Stimulated activated naive B cell treated with anti-CD40 and anti-IgM and Interleukin-4, amounts not matched to agents 10 μg/mL and 1 μg/mL and 100 μg/mL, for 72 hours (primary cell): ENCODE measurements at regions not wholly inside any gene's neighbourhood (a gene's known extent, or its start where the extent isn't known, plus 50 kb on each side); places are given as distances from the start of the nearest gene placed in this dataset.

Experiments
- ATAC-seq, 2 donors: fragments of 150-1000 bp; cut with Tn5 transposase; replicated peaks; 2 replicates each; pipeline ENCODE4 v1.10.0; 2021; ENCODE audit warnings: moderate library complexity in 1 of 2
- DNase-seq: peaks from one replicate; pipeline ENCODE4 v3.0.0; 2021
- H3K27ac Mint-ChIP-seq: one replicate; pipeline ENCODE4 v1.8.0; 2022; ENCODE audit warnings: mild to moderate bottlenecking, mixed read lengths
- H3K27me3 Mint-ChIP-seq, 2 donors: one replicate each; pipeline ENCODE4 v1.8.0; 2022; ENCODE audit warnings: mixed read lengths in 2 of 2
- H3K36me3 Mint-ChIP-seq, 2 donors: one replicate each; pipeline ENCODE4 v1.8.0; 2022; ENCODE audit warnings: mixed read lengths in 2 of 2, mild to moderate bottlenecking in 1 of 2
- H3K4me1 Mint-ChIP-seq, 2 donors: one replicate each; pipeline ENCODE4 v1.8.0; 2022; ENCODE audit warnings: mixed read lengths in 2 of 2, mild to moderate bottlenecking in 1 of 2
- H3K4me3 Mint-ChIP-seq, 2 donors: one replicate each; pipeline ENCODE4 v1.8.0; 2022; ENCODE audit warnings: mild to moderate bottlenecking in 2 of 2, mixed read lengths in 2 of 2, moderate library complexity in 1 of 2
- H3K9me3 Mint-ChIP-seq, 2 donors: one replicate each; pipeline ENCODE4 v1.8.0; 2022; ENCODE audit warnings: mixed read lengths in 2 of 2, mild to moderate bottlenecking in 1 of 2

GRCh38 chr15:96261575-96262034 lies 68.9 kb upstream of the NR2F2 start:
- Mint-ChIP-seq H3K4me3 (no peak overlapping the region), H3K9me3 (no peaks in the 10 kb centered on the region), H3K4me1 (no peaks in the 10 kb centered on the region), H3K36me3 (no peaks in the 10 kb centered on the region), H3K27me3 (no peaks in the 10 kb centered on the region), H3K27ac (no peak overlapping the region)
- DNase-seq (no peak), ATAC-seq (no peak)

GRCh38 chr15:96262097-96262496 lies 68.4 kb upstream of the NR2F2 start:
- Mint-ChIP-seq H3K9me3 (no peaks in the 10 kb centered on the region), H3K27me3 (no peaks in the 10 kb centered on the region), H3K36me3 (no peaks in the 10 kb centered on the region), H3K27ac (no peak overlapping the region), H3K4me1 (no peaks in the 10 kb centered on the region), H3K4me3 (no peak overlapping the region)
- DNase-seq (no peak), ATAC-seq (no peak)

GRCh38 chr15:96262549-96263489 lies 67.7 kb upstream of the NR2F2 start:
- no peaks in the 10 kb centered on the region for H3K36me3 Mint-ChIP-seq
- H3K4me1 Mint-ChIP-seq: no peaks in the 10 kb centered on the region
- no peaks in the 10 kb centered on the region for H3K9me3 Mint-ChIP-seq
- H3K4me3 Mint-ChIP-seq: no peak overlapping the region
- no peak for ATAC-seq
- DNase-seq: no peak
- no peaks in the 10 kb centered on the region for H3K27me3 Mint-ChIP-seq
- H3K27ac Mint-ChIP-seq: no peak overlapping the region

- no peak overlapping the region for H3K27ac Mint-ChIP-seq
- H3K9me3 Mint-ChIP-seq: no peaks in the 10 kb centered on the region
- no peak for ATAC-seq
These were observed 66.1 kb upstream of the NR2F2 start for GRCh38 chr15:96264351-96264798.

GRCh38 chr15:96264801-96265515 lies 65.5 kb upstream of the NR2F2 start:
- Mint-ChIP-seq H3K36me3 (no peaks in the 10 kb centered on the region), H3K9me3 (no peaks in the 10 kb centered on the region), H3K4me3 (no peak overlapping the region), H3K4me1 (no peaks in the 10 kb centered on the region), H3K27ac (no peak overlapping the region), H3K27me3 (no peaks in the 10 kb centered on the region)
- ATAC-seq: no peak
- DNase-seq: no peak

More at GRCh38 chr15:96264351-96264798, 66.1 kb upstream of the NR2F2 start:
- Mint-ChIP-seq H3K27me3 (no peaks in the 10 kb centered on the region), H3K4me1 (no peaks in the 10 kb centered on the region), H3K36me3 (no peaks in the 10 kb centered on the region), H3K4me3 (no peak overlapping the region)
- no peak for DNase-seq

- H3K9me3 Mint-ChIP-seq: peaks cover 0 to 1% of the 10 kb centered on the region in 2 donors
- DNase-seq: no peak
- no peaks in the 10 kb centered on the region for H3K36me3 Mint-ChIP-seq
- ATAC-seq: no peak
- no peaks in the 10 kb centered on the region for H3K27me3 Mint-ChIP-seq
- H3K4me3 Mint-ChIP-seq: no peak overlapping the region
- H3K27ac Mint-ChIP-seq: no peak overlapping the region
- no peaks in the 10 kb centered on the region for H3K4me1 Mint-ChIP-seq
These were observed 64.0 kb upstream of the NR2F2 start for GRCh38 chr15:96266456-96266855.

- H3K27ac Mint-ChIP-seq: no peak overlapping the region
- no peak overlapping the region for H3K4me3 Mint-ChIP-seq
- H3K9me3 Mint-ChIP-seq: peaks cover 0 to 2% of the 10 kb centered on the region in 2 donors
- no peaks in the 10 kb centered on the region for H3K4me1 Mint-ChIP-seq
- H3K27me3 Mint-ChIP-seq: no peaks in the 10 kb centered on the region
- DNase-seq (no peak), ATAC-seq (no peak)
- H3K36me3 Mint-ChIP-seq: no peaks in the 10 kb centered on the region
These were observed 63.0 kb upstream of the NR2F2 start for GRCh38 chr15:96267463-96267862.

GRCh38 chr15:96268442-96269204 lies 61.9 kb upstream of the NR2F2 start:
- Mint-ChIP-seq H3K36me3 (no peaks in the 10 kb centered on the region), H3K27ac (no peak overlapping the region), H3K27me3 (no peaks in the 10 kb centered on the region), H3K4me3 (no peak overlapping the region), H3K4me1 (no peaks in the 10 kb centered on the region), H3K9me3 (peaks cover 0 to 2% of the 10 kb centered on the region in 2 donors)
- DNase-seq (no peak), ATAC-seq (no peak)

GRCh38 chr15:96270581-96271172 lies 59.8 kb upstream of the NR2F2 start:
- H3K36me3 Mint-ChIP-seq: no peaks in the 10 kb centered on the region
- no peak for ATAC-seq
- no peaks in the 10 kb centered on the region for H3K27me3 Mint-ChIP-seq
- H3K27ac Mint-ChIP-seq: no peak overlapping the region
- no peaks in the 10 kb centered on the region for H3K4me1 Mint-ChIP-seq
- peaks cover 0 to 2% of the 10 kb centered on the region in 2 donors for H3K9me3 Mint-ChIP-seq
- H3K4me3 Mint-ChIP-seq: no peak overlapping the region
- no peak for DNase-seq

GRCh38 chr15:96272427-96272826 lies 58.1 kb upstream of the NR2F2 start:
- no peaks in the 10 kb centered on the region for H3K36me3 Mint-ChIP-seq

GRCh38 chr15:96273317-96274086 lies 57.0 kb upstream of the NR2F2 start:
- H3K36me3 Mint-ChIP-seq: no peaks in the 10 kb centered on the region
- no peaks in the 10 kb centered on the region for H3K4me1 Mint-ChIP-seq
- no peaks in the 10 kb centered on the region for H3K27me3 Mint-ChIP-seq
- H3K9me3 Mint-ChIP-seq: peaks cover 0 to 4% of the 10 kb centered on the region in 2 donors
- no peak overlapping the region for H3K4me3 Mint-ChIP-seq
- ATAC-seq (no peak), DNase-seq (no peak)
- H3K27ac Mint-ChIP-seq: no peak overlapping the region

More at GRCh38 chr15:96272427-96272826, 58.1 kb upstream of the NR2F2 start:
- H3K27me3 Mint-ChIP-seq: no peaks in the 10 kb centered on the region
- no peak for DNase-seq
- no peaks in the 10 kb centered on the region for H3K4me1 Mint-ChIP-seq
- H3K4me3 Mint-ChIP-seq: no peak overlapping the region
- H3K27ac Mint-ChIP-seq: no peak overlapping the region
- no peak for ATAC-seq
- H3K9me3 Mint-ChIP-seq: peaks cover 0 to 2% of the 10 kb centered on the region in 2 donors

- H3K27me3 Mint-ChIP-seq: no peaks in the 10 kb centered on the region
- no peak for ATAC-seq
- DNase-seq: no peak
- peaks cover 0 to 4% of the 10 kb centered on the region in 2 donors for H3K9me3 Mint-ChIP-seq
- no peaks in the 10 kb centered on the region for H3K36me3 Mint-ChIP-seq
- no peak overlapping the region for H3K4me3 Mint-ChIP-seq
- H3K27ac Mint-ChIP-seq: no peak overlapping the region
- no peaks in the 10 kb centered on the region for H3K4me1 Mint-ChIP-seq
These were observed 56.4 kb upstream of the NR2F2 start for GRCh38 chr15:96274087-96274440.

GRCh38 chr15:96274698-96275097 lies 55.8 kb upstream of the NR2F2 start:
- DNase-seq (no peak), ATAC-seq (no peak)
- H3K9me3 Mint-ChIP-seq: peaks cover 0 to 4% of the 10 kb centered on the region in 2 donors

More at GRCh38 chr15:96274698-96275097, 55.8 kb upstream of the NR2F2 start:
- Mint-ChIP-seq H3K4me1 (no peaks in the 10 kb centered on the region), H3K4me3 (no peak overlapping the region), H3K27ac (no peak overlapping the region), H3K36me3 (no peaks in the 10 kb centered on the region), H3K27me3 (no peaks in the 10 kb centered on the region)
